K562 (cell line): ENCODE measurements at regions not wholly inside any gene's neighbourhood (a gene's known extent, or its start where the extent isn't known, plus 50 kb on each side); places are given as distances from the start of the nearest gene placed in this dataset.

Experiments used
- CBFA2T3 ChIP-seq: fragments of 450-650 bp; IDR thresholded peaks from 2 replicates; pipeline ENCODE4 v1.6.1; 2017
- CCNT2 ChIP-seq: IDR thresholded peaks from 2 replicates; pipeline ENCODE4 v1.6.1; 2011; ENCODE audit warnings: borderline replicate concordance, low read depth, mild to moderate bottlenecking, moderate library complexity, mixed read lengths, low read length; ENCODE audit not compliant: insufficient read length; ENCODE audit errors: extremely low read depth
- EP400 ChIP-seq: fragments of 450-650 bp; IDR thresholded peaks from 2 replicates; pipeline ENCODE4 v1.6.1; 2017; ENCODE audit warnings: antibody characterized with exemption, mild to moderate bottlenecking, moderate library complexity
- HDAC1 ChIP-seq, 2 experiments: fragments of 450-650 bp; IDR thresholded peaks; 2 replicates each; pipeline ENCODE4 v1.6.1; 2016 to 2017; ENCODE audit warnings: inconsistent platforms in 1 of 2, mild to moderate bottlenecking in 1 of 2, moderate library complexity in 1 of 2
- IRF1 ChIP-seq: sonication (generic); formaldehyde crosslinking; IDR thresholded peaks from 2 replicates; pipeline ENCODE4 v1.8.0; 2022; ENCODE audit warnings: missing genetic modification reagents, mild to moderate bottlenecking, borderline replicate concordance
- KAT2B ChIP-seq: IDR thresholded peaks from one replicate; pipeline ENCODE4 v1.6.1; 2012; ENCODE audit warnings: low read depth, mild to moderate bottlenecking, control low read depth, inconsistent platforms, low read length, moderate library complexity
- KDM5B ChIP-seq: fragments of 200-600 bp; sonication (generic); IDR thresholded peaks from 2 replicates; pipeline ENCODE4 v1.6.1; 2012; ENCODE audit warnings: low read depth, mild to moderate bottlenecking, moderate library complexity, low read length, control low read depth, inconsistent platforms; ENCODE audit not compliant: insufficient replicate concordance
- POLR2H ChIP-seq: IDR thresholded peaks from 2 replicates; pipeline ENCODE4 v1.6.1; 2016; ENCODE audit warnings: missing genetic modification characterization, low read depth, mild to moderate bottlenecking, control low read depth, missing compliant biosample characterization, moderate library complexity
- PYGO2 ChIP-seq: fragments of 450-650 bp; IDR thresholded peaks from 2 replicates; pipeline ENCODE4 v1.6.1; 2016; ENCODE audit warnings: mild to moderate bottlenecking, missing genetic modification characterization, moderate library complexity, missing compliant biosample characterization
- RBM17 ChIP-seq: fragments of 200-400 bp; formaldehyde crosslinking; IDR thresholded peaks from 2 replicates; pipeline ENCODE4 v1.6.1; 2017; ENCODE audit warnings: low read depth, mild to moderate bottlenecking, low read length, borderline replicate concordance
- SIN3B ChIP-seq: fragments of 450-650 bp; IDR thresholded peaks from 2 replicates; pipeline ENCODE4 v1.6.1; 2017; ENCODE audit warnings: low read depth, mild to moderate bottlenecking, moderate library complexity
- SPI1 ChIP-seq: IDR thresholded peaks from 2 replicates; pipeline ENCODE4 v1.6.1; 2011; ENCODE audit warnings: low read depth, low read length, control low read depth, borderline replicate concordance
- TCF7L2 ChIP-seq: fragments of 150-350 bp; IDR thresholded peaks from 2 replicates; pipeline ENCODE4 v1.6.1; 2016; ENCODE audit warnings: low read depth, mild to moderate bottlenecking, low read length, moderate library complexity
- TOE1 ChIP-seq, 2 experiments: fragments of 450-650 bp in 1 of 2; sonication (generic) in 1 of 2; formaldehyde crosslinking in 1 of 2; IDR thresholded peaks; 2 replicates each; pipeline versions ENCODE4 v1.7.1 to v1.8.0; 2016 to 2022; ENCODE audit warnings: borderline replicate concordance in 2 of 2, mild to moderate bottlenecking in 2 of 2, antibody characterized with exemption in 1 of 2, inconsistent platforms in 1 of 2, low read depth in 1 of 2, missing genetic modification reagents in 1 of 2, moderate library complexity in 1 of 2
- ZNF23 ChIP-seq: fragments of 250-450 bp; sonication (Bioruptor Pico); IDR thresholded peaks from 2 replicates; pipeline ENCODE4 v1.4.0; 2020; ENCODE audit warnings: mild to moderate bottlenecking
- TF ChIP-seq, protein P1 (sequence below), 2 experiments: fragments of 450-650 bp in 1 of 2; sonication (generic) in 1 of 2; formaldehyde crosslinking in 1 of 2; IDR thresholded peaks; 2 replicates each; pipeline versions ENCODE4 v1.7.1 to v1.9.0; 2016 to 2022; ENCODE audit warnings: inconsistent platforms in 1 of 2, mild to moderate bottlenecking in 1 of 2, missing genetic modification reagents in 1 of 2

GRCh38 chr6:147660334-147661311 is 152.1 kb downstream of the SAMD5 start (continued):
- TF ChIP-seq CCNT2 (no peak), RBM17 (no peak), ZNF23 (CRISPR knock-in tag) (no peak), SPI1 (0 out of 2 replicates have a peak, but pooled peaks have one; percentile 44), IRF1 (no peak), TCF7L2 (peak; percentile 38; the same call in 1 of the 2 replicates), SIN3B (peak; percentile 50; the same call in 1 of the 2 replicates), HDAC1 (IDR thresholded peaks at IDR 0.05) (0 out of 4 replicates have a peak, but pooled peaks of 1 of the 2 experiments have one; percentile 12), KAT2B (no peak), CBFA2T3 (no peak), KDM5B (peak; percentile 34), EP400 (peak; percentile 81), PYGO2 (0 out of 2 replicates have a peak, but pooled peaks have one; percentile 19), POLR2H (tag) (peak; percentile 91), TOE1 (IDR thresholded peaks at IDR 0.05; ENCODE audit: borderline replicate concordance) (peak; percentile 54; the same call in 1 of the 2 replicates), TOE1 (CRISPR knock-in tag; IDR thresholded peaks at IDR 0.05; ENCODE audit: borderline replicate concordance, low read depth) (no peak)
- TF ChIP-seq, protein P1, sequence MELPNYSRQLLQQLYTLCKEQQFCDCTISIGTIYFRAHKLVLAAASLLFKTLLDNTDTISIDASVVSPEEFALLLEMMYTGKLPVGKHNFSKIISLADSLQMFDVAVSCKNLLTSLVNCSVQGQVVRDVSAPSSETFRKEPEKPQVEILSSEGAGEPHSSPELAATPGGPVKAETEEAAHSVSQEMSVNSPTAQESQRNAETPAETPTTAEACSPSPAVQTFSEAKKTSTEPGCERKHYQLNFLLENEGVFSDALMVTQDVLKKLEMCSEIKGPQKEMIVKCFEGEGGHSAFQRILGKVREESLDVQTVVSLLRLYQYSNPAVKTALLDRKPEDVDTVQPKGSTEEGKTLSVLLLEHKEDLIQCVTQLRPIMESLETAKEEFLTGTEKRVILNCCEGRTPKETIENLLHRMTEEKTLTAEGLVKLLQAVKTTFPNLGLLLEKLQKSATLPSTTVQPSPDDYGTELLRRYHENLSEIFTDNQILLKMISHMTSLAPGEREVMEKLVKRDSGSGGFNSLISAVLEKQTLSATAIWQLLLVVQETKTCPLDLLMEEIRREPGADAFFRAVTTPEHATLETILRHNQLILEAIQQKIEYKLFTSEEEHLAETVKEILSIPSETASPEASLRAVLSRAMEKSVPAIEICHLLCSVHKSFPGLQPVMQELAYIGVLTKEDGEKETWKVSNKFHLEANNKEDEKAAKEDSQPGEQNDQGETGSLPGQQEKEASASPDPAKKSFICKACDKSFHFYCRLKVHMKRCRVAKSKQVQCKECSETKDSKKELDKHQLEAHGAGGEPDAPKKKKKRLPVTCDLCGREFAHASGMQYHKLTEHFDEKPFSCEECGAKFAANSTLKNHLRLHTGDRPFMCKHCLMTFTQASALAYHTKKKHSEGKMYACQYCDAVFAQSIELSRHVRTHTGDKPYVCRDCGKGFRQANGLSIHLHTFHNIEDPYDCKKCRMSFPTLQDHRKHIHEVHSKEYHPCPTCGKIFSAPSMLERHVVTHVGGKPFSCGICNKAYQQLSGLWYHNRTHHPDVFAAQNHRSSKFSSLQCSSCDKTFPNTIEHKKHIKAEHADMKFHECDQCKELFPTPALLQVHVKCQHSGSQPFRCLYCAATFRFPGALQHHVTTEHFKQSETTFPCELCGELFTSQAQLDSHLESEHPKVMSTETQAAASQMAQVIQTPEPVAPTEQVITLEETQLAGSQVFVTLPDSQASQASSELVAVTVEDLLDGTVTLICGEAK (IDR thresholded peaks at IDR 0.05), result peak; percentile 89
- TF ChIP-seq, protein P1 (CRISPR knock-in tag; IDR thresholded peaks at IDR 0.05), result no peak
